H9 (cell line): ENCODE measurements at regions not wholly inside any gene's neighbourhood (a gene's known extent, or its start where the extent isn't known, plus 50 kb on each side); places are given as distances from the start of the nearest gene placed in this dataset.

Source experiments
- DNase-seq: peaks from one replicate; pipeline ENCODE4 v3.0.0-alpha.2; 2017
- H2AFZ ChIP-seq: one replicate; pipeline ENCODE4 v1.6.1; 2013; ENCODE audit warnings: mild to moderate bottlenecking, low read length, control low read depth, moderate library complexity
- H2AK5ac ChIP-seq: 2 replicates; pipeline ENCODE4 v1.6.1; 2013; ENCODE audit warnings: low read length, control low read depth, mixed read lengths; ENCODE audit not compliant: insufficient read length
- H2BK120ac ChIP-seq: one replicate; pipeline ENCODE4 v1.6.1; 2013; ENCODE audit warnings: low read depth, mild to moderate bottlenecking, low read length, control low read depth, inconsistent platforms; ENCODE audit not compliant: poor library complexity, severe bottlenecking
- H2BK12ac ChIP-seq: 2 replicates; pipeline ENCODE4 v1.6.1; 2013; ENCODE audit warnings: low read length, control low read depth, mixed read lengths, low read depth; ENCODE audit not compliant: insufficient read length
- H2BK15ac ChIP-seq: 2 replicates; pipeline ENCODE4 v1.6.1; 2013; ENCODE audit warnings: low read depth, low read length, control low read depth
- H2BK20ac ChIP-seq: one replicate; pipeline ENCODE4 v1.6.1; 2013; ENCODE audit warnings: low read depth, mild to moderate bottlenecking, low read length, control low read depth, inconsistent platforms; ENCODE audit not compliant: poor library complexity, severe bottlenecking
- H2BK5ac ChIP-seq: 2 replicates; pipeline ENCODE4 v1.6.1; 2013; ENCODE audit warnings: low read length, control low read depth, mixed read lengths; ENCODE audit not compliant: insufficient read length
- H3K14ac ChIP-seq: 2 replicates; pipeline ENCODE4 v1.6.1; 2013; ENCODE audit warnings: low read length, control low read depth; ENCODE audit not compliant: insufficient read depth
- H3K18ac ChIP-seq: 2 replicates; pipeline ENCODE4 v1.6.1; 2013; ENCODE audit warnings: low read depth, mild to moderate bottlenecking, mixed read lengths, low read length, control low read depth; ENCODE audit not compliant: insufficient read length
- H3K23ac ChIP-seq: 2 replicates; pipeline ENCODE4 v1.6.1; 2013; ENCODE audit warnings: low read length, control low read depth, mixed read lengths, low read depth; ENCODE audit not compliant: insufficient read length
- H3K23me2 ChIP-seq: 2 replicates; pipeline ENCODE4 v1.6.1; 2013; ENCODE audit warnings: low read depth, mild to moderate bottlenecking, mixed read lengths, low read length, control low read depth; ENCODE audit not compliant: insufficient read length, poor library complexity, severe bottlenecking
- H3K27ac ChIP-seq: 2 replicates; pipeline ENCODE4 v1.5.1; 2013; ENCODE audit warnings: low read length, control low read depth, mixed read lengths, low read depth; ENCODE audit not compliant: insufficient read length
- H3K27me3 ChIP-seq: 2 replicates; pipeline ENCODE4 v1.6.1; 2013; ENCODE audit warnings: low read length, control low read depth, inconsistent platforms; ENCODE audit not compliant: insufficient read depth
- H3K4ac ChIP-seq: 2 replicates; pipeline ENCODE4 v1.6.1; 2013; ENCODE audit warnings: low read depth, mild to moderate bottlenecking, control low read depth, inconsistent platforms, low read length, moderate library complexity
- H3K4me1 ChIP-seq: 2 replicates; pipeline ENCODE4 v1.6.1; 2013; ENCODE audit warnings: low read length, control low read depth, inconsistent platforms; ENCODE audit not compliant: insufficient read depth
- H3K4me2 ChIP-seq: 2 replicates; pipeline ENCODE4 v1.6.1; 2013; ENCODE audit warnings: low read length, control low read depth, mixed read lengths; ENCODE audit not compliant: insufficient read length, insufficient read depth
- H3K56ac ChIP-seq: 2 replicates; pipeline ENCODE4 v1.6.1; 2013; ENCODE audit warnings: low read depth, mild to moderate bottlenecking, mixed read lengths, low read length, control low read depth; ENCODE audit not compliant: insufficient read length
- H3K79me1 ChIP-seq: 2 replicates; pipeline ENCODE4 v1.6.1; 2013; ENCODE audit warnings: low read depth, mild to moderate bottlenecking, moderate library complexity, low read length, control low read depth, inconsistent platforms; ENCODE audit not compliant: insufficient read depth, poor library complexity, severe bottlenecking
- H3K79me2 ChIP-seq: 2 replicates; pipeline ENCODE4 v1.6.1; 2013; ENCODE audit warnings: low read length, control low read depth, inconsistent platforms; ENCODE audit not compliant: insufficient read depth
- H3K9ac ChIP-seq: 2 replicates; pipeline ENCODE4 v1.6.1; 2013; ENCODE audit warnings: low read length, control low read depth, mixed read lengths; ENCODE audit not compliant: insufficient read length; ENCODE audit errors: extremely low read depth
- H3K9me3 ChIP-seq: one replicate; pipeline ENCODE4 v1.6.1; 2013; ENCODE audit warnings: low read depth, low read length, inconsistent platforms; ENCODE audit not compliant: control insufficient read depth
- H3T11ph ChIP-seq: one replicate; pipeline ENCODE4 v1.6.1; 2013; ENCODE audit warnings: mild to moderate bottlenecking, low read length, control low read depth, inconsistent platforms
- H4K20me1 ChIP-seq: one replicate; pipeline ENCODE4 v1.6.1; 2013; ENCODE audit not compliant: control insufficient read depth, insufficient read length, insufficient read depth
- H4K5ac ChIP-seq: 2 replicates; pipeline ENCODE4 v1.6.1; 2013; ENCODE audit warnings: low read depth, mild to moderate bottlenecking, mixed read lengths, low read length, control low read depth; ENCODE audit not compliant: insufficient read length
- H4K8ac ChIP-seq: replicated peaks from 2 replicates; pipeline ENCODE4 v1.6.1; 2013; ENCODE audit warnings: low read length, control low read depth, mixed read lengths, low read depth; ENCODE audit not compliant: insufficient read length
- H4K91ac ChIP-seq: 2 replicates; pipeline ENCODE4 v1.6.1; 2013; ENCODE audit warnings: low read depth, mild to moderate bottlenecking, moderate library complexity, mixed read lengths, low read length, control low read depth; ENCODE audit not compliant: insufficient read length
- H3K27ac Mint-ChIP-seq, 3 experiments: 2 replicates in 2 of 3; 3 replicates in 1 of 3; pipeline ENCODE4 v1.8.0; 2020 to 2021; ENCODE audit warnings: mixed read lengths in 3 of 3, mild to moderate bottlenecking in 1 of 3, moderate library complexity in 1 of 3
- H3K27me3 Mint-ChIP-seq: 2 replicates; pipeline ENCODE4 v1.8.0; 2021; ENCODE audit warnings: low read depth, mild to moderate bottlenecking, moderate library complexity, mixed read lengths
- H3K36me3 Mint-ChIP-seq, 3 experiments: 2 replicates in 2 of 3; 3 replicates in 1 of 3; pipeline ENCODE4 v1.8.0; 2020 to 2021; ENCODE audit warnings: low read depth in 3 of 3, mixed read lengths in 3 of 3; ENCODE audit not compliant: insufficient read depth in 1 of 3
- H3K4me1 Mint-ChIP-seq, 2 experiments: 2 replicates each; pipeline ENCODE4 v1.8.0; 2020; ENCODE audit warnings: mixed read lengths in 2 of 2
- H3K4me3 Mint-ChIP-seq, 2 experiments: 2 replicates in 1 of 2; 3 replicates in 1 of 2; pipeline ENCODE4 v1.8.0; 2020 to 2021; ENCODE audit warnings: mild to moderate bottlenecking in 2 of 2, mixed read lengths in 2 of 2, moderate library complexity in 1 of 2
- H3K9me3 Mint-ChIP-seq, 2 experiments: 2 replicates in 1 of 2; 3 replicates in 1 of 2; pipeline ENCODE4 v1.8.0; 2020; ENCODE audit warnings: mild to moderate bottlenecking in 2 of 2, mixed read lengths in 2 of 2, moderate library complexity in 1 of 2
- CTCF ChIP-seq: fragments of 200-600 bp; sonication (generic); conservative IDR thresholded peaks from 3 replicates; pipeline ENCODE4 v1.8.0; 2021; ENCODE audit warnings: antibody characterized with exemption, mild to moderate bottlenecking
- WGBS: extraction: QIAGEN DNeasy Blood & Tissue Kit; methylation state at CpG from one replicate; pipeline ENCODE4 v1.1.7; 2013; ENCODE audit warnings: missing lambda C conversion rate, low lambda C conversion rate, mixed read lengths; ENCODE audit not compliant: insufficient read length; ENCODE audit errors: extremely low coverage; 5-methylcytosine and 5-hydroxymethylcytosine counted together

GRCh38 chr1:118820864-118821263 is 167.3 kb downstream of the TBX15 start:
- no peak overlapping the region for H3K4me3 Mint-ChIP-seq

More at GRCh38 chr1:118820864-118821263, 167.3 kb downstream of the TBX15 start:
- Histone ChIP-seq H2AK5ac (no peak overlapping the region), H3K27ac (no peak overlapping the region), H3K18ac (no peak overlapping the region), H4K91ac (no peak overlapping the region), H3K4ac (no peak overlapping the region), H3K4me1 (no peaks in the 10 kb centered on the region), H3K4me2 (no peak overlapping the region), H3K23me2 (no peaks in the 10 kb centered on the region), H2AFZ (no peak overlapping the region), H3K9me3 (no peaks in the 10 kb centered on the region), H4K20me1 (no peaks in the 10 kb centered on the region), H3K27me3 (no peaks in the 10 kb centered on the region), H3K79me1 (no peaks in the 10 kb centered on the region), H4K8ac (no peak overlapping the region), H3K23ac (no peak overlapping the region), H2BK120ac (no peak overlapping the region), H3T11ph (no peak overlapping the region), H3K14ac (no peak overlapping the region), H4K5ac (no peak overlapping the region), H3K9ac (no peak overlapping the region), H2BK20ac (no peak overlapping the region), H2BK15ac (no peak overlapping the region), H3K56ac (no peak overlapping the region), H3K79me2 (no peaks in the 10 kb centered on the region), H2BK5ac (no peak overlapping the region), H2BK12ac (no peak overlapping the region)
- H3K4me1 Mint-ChIP-seq: no peaks in the 10 kb centered on the region
- no peaks in the 10 kb centered on the region for H3K36me3 Mint-ChIP-seq
- H3K27me3 Mint-ChIP-seq: no peaks in the 10 kb centered on the region; the same call in 1 of the 2 replicates
- no CpG with 5 or more reads among the region's 1 CpG for WGBS
- TF ChIP-seq CTCF: no peak
- 0 out of 5 replicates have a peak, but pooled peaks cover 0 to 3% of the 10 kb centered on the region in 2 experiments for H3K9me3 Mint-ChIP-seq
- DNase-seq: no peak
- no peak overlapping the region for H3K27ac Mint-ChIP-seq
